Fibroblast of skin of right quadriceps (primary cell): ENCODE measurements at regions not wholly inside any gene's neighbourhood (a gene's known extent, or its start where the extent isn't known, plus 50 kb on each side); places are given as distances from the start of the nearest gene placed in this dataset.
"Not testable (repeated sequence)": the region's sequence is repeated elsewhere in the genome, so short reads cannot be mapped to it uniquely, and the experiment has no call there.

ENCODE experiments used
- DNase-seq: peaks from one replicate; pipeline ENCODE4 v3.0.0-alpha.2; 2013

DNA sequence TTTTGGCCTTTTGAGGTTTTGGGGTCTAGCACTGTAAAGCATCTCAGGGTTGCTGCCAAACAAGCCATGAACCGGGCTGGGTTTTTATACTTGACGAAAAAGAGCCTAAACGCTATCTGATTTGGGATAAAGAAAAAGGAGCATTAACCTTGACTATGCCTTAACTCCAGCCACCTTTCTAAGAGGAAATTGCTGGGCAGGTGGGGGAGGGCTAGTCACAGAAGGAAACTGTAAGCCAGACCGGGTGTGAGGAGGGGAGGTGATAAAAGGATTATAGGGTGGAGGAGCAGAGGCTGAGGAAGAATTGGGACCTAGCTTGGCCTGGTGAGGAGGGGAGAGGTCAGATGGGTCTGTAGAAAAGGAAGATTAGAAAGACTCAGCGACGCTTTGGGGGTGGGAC is 335.2 kb upstream of the HTR1E start:
- DNase-seq: not testable (repeated sequence)

DNA sequence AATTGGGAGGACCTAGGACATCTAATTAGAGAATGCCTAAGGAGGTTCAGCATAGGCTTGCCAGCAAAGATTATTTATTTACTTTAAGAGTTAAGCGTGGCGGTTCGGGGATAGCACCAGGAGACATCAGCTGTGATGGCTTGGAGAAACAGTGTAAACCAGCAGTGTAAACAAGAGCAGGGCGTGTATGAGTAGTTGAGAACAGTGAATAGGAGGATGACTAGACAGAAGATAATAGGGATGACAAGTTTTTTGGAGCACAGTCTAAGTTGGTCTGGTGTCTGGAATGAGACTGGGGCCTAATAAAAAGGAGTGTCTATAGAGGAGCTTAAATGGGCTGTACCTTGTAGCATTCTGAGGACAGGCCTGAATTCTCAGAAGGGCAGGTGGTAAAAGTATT is 338.4 kb upstream of the HTR1E start:
- DNase-seq: not testable (repeated sequence)

DNA sequence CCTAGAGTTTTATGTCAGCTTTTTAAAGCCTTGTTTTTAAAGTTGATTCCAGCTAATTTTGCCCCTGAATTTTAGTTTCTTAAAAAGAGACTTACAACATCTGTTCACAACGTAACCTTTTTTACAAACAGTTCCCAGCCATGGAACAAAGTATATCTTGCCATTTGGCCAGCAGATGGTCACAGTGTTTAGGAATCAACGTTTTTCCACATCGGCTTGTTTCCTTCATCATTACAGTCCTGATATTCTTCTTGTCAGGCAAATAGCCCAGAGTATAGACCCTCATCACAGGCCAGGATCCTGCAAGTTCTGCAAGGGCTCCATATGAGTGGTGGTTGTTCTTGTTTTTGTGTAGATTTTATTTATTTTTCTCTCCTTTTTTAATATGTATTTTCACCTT is 341.7 kb upstream of the HTR1E start:
- DNase-seq: no peak

DNA sequence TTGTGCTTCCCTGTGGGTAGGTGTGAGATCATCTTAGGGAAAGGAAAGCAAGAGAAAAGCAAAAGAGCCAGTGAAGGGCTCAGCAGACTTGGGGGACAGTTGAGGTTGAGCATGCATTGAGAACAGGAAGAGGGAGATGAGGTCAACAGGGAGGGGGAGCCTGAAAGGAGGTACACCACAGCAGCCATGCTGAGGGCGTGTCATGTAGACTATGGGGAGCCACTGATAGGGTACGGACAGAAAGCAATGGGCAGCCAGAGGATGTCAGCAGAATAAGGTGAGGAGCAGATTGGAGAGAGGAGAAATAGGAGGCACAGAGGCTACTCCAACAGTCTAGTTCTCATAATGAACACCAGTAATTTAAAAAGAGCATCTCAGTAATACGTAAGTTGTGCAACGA is 351.1 kb upstream of the HTR1E start:
- no peak for DNase-seq

DNA sequence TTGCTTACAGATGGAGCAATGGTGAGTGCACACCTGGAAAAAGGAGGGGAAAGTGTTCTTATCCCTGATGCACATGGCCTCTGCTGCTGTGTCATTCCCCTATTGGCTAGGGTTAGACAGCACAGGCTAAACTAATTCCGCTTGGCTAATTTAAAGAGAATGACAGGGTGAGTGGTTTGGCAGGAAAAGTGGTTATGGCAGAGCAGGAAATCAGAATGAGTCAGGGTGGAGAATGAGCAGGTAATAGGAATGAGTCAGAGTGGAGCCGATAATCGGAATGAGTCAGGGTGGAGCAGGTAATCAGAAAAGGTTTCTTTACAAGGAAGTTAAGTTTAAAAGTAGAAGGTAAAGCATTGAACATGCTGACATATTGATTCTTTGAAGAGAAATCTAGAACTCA is 355.5 kb upstream of the HTR1E start:
- no peak for DNase-seq

DNA sequence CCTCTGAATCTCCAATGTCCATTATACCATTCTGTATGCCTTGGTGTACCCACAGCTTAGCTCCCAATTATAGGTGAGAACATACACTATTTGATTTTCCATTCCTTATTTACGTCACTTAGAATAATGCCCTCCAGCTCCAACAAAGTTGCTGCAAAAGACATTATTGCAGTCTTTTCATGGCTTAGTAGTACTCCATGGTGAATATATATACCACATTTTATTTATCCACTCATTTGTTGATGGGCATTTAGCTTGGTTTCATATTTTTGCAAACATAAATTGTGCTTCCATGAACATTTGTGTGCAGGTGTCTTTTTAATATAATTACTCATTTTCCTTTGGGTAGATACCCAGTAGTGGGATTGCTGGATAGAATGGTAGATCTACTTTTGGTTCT is 374.1 kb upstream of the HTR1E start:
- DNase-seq: no peak

DNA sequence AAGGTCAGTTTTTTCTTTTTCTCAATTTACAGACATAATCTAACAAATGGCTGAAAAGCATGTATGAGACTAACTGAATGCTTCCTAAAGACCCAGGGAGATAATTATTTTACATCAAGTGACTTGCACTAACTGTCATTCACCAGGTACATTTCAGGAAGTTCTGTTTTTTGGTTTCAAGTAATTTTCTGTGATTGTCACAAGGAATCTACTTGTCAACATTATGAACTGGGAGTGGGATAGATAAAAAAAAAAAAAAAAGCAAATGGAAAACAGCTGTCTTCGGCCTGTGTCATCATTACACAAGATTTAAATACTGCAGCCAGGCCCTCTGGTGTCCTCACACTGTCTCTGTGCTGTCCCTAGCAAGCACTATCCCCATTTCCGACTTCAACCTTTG is 379.0 kb upstream of the HTR1E start:
- DNase-seq: no peak

DNA sequence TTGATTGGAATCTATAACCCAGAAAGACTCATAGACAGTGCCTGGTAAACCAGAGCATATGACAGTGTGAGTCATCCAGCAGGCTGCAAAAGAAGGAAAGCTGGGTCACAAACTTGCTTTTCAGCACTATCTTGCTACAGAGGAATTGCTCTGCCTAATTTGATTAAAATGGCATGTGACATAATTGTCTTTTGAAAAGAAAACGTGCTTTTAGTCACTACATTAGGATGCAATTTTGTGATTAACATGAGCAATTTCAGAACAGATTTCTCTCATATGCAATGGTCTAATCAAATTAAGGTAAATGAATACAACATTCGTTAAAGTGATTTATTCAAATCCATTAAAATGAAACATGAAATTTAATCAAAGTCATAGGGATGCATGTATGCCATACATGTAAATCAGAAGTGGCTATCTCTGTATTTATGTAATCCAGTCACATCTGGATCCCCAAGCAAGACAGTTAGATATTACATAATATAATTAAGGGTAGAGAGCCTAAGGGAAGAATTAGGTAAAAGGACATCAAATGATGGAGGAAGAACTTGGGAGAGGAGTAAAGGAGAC is 400.0 kb upstream of the HTR1E start:
- DNase-seq: no peak

DNA sequence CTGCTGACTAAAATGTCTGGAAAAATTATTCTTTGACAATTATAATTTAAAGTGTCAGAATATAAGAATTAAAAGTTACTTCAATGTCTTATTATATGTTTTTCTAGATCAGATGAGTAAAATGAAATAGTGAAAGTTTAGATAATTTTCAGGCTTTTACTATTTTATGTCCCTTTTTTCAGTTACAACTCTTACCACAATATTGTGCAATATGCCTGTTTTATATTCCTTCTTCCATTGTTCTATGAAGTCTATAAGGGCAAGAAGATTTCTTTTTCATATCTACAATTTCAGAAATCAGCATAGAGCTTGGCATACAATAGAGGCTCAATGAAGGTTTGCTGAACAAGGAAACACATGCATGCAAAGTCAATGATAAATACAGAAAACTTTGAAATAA is 401.2 kb upstream of the HTR1E start:
- no peak for DNase-seq

DNA sequence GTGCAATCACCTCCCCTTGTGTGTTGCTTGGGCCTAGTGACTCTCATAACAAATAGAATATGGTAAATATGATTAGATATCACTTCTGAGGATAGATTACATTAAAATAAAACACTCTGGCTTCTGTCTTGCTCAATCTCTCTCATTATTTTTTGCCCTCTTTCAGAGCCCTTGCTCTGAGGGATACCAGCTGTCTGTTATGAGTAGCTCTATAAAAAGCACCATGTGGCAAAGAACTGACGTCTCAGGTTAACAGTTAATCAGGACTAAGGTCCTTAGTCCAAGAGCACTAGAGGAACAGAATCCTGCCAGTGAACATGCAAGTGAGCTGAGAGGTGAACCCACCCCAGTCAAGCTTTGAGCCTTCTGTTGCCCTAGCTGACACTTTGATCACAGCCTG is 402.2 kb upstream of the HTR1E start:
- no peak for DNase-seq

DNA sequence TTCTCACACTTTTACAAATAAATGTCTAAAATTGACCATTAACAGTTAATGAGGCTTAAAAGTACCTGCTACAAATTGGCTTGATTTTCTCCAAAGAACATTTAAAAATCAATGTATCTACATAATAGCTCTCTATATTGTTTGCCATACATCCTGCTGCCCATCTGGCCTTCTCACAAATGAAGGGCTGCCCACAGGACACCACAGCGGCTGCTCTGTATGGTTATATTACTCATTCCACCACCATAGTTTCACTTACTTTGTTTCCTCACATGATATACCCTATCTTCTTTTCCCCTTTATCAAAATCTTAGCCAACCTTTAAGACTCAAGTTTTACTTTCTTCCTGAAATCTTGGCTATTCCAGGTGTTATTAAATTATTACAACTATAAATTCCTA is 407.7 kb upstream of the HTR1E start:
- no peak for DNase-seq

DNA sequence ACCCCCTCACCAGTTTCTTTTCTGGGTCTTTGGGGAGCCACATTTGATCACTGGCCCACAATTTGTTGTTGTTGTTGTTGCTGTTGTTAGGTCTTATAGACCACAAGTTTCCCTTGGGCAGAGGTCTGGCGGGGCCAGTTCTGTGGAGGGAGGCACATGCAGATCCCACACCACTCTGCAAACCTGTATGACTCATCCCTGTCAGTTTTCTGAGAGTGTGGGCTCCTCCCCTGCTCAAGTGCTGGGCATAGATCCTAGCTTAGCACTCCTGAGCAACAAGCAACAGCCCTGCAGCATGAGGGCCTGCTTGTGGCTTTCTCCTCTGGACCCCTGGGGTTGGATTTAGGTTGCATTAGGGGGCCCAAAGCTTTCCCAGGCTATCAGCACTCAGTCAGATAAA is 411.1 kb upstream of the HTR1E start:
- no peak for DNase-seq

DNA sequence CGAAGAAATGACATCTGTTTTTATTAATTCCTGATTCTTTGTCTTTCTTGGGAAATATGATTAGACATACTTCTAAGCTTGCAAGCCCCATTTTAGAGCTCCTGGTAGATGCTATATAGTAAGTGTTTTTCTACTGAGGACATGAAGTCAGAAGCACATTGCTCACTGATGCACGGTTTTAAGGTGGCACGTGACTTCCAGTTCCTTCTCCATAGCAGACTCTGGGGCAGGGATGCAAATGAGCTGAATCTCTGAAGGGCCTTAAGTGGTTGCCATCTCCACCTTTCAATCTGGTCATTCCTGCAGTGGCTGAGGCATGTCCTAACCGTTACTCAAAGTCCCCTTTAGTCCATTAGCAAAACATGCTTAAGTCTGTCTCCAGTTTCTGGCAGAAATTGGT is 421.2 kb upstream of the HTR1E start:
- DNase-seq: no peak

DNA sequence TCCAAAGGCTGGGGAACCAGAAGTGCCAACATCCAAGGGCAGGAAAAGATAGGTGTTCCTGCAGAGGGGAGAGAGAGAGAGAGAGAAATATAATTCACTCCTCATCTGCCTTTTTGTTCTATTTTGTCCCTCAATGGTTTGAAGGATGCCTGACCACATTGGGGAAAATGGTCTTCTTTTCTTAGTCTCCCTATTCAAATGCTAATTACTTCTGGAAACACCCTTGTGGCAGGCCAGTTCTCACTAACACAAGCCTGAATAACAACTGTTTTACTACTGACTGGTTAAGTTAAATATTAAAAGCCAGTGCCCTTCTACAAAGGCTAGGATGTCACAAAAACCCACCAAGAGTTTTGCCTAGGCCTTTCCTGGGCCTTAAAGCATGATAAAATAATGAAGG is 425.4 kb upstream of the HTR1E start:
- no peak for DNase-seq

DNA sequence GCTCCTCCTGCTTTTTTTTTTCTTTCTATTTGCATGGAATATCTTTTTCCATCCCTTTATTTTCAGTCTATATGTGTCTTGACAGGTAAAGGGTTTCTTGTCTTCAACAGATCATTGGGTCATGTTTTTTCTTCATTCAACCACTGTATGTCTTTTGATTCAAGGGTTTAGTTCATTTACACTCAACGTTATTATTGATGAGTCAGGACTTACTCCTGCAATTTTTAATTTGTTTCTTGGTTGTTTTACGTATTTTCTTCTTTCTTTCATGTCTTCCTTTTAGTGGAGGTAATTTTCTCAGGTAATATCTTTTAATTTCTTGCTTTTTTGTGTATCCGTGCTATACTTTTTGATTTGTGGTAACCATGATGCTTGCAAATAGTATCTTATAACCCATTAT is 429.1 kb upstream of the HTR1E start:
- DNase-seq: no peak

DNA sequence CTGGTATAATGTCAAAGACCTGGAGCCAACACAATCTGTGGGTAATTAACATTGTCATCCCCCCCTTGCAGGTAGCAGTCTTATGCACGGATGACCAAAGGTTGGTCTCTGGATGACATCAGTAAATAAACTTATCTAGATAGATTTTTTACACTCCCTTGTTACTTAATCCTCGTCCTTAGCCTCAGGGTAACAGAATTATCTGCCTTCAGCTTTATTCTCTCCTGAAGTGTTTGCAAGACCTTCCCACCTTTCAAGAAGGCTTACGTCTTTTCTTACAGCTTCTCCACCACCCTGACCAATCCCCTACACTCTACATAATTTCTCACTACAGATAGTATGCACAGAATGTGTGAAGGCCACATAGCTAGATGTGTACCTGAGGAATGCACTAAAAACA is 434.8 kb upstream of the HTR1E start:
- DNase-seq: no peak

DNA sequence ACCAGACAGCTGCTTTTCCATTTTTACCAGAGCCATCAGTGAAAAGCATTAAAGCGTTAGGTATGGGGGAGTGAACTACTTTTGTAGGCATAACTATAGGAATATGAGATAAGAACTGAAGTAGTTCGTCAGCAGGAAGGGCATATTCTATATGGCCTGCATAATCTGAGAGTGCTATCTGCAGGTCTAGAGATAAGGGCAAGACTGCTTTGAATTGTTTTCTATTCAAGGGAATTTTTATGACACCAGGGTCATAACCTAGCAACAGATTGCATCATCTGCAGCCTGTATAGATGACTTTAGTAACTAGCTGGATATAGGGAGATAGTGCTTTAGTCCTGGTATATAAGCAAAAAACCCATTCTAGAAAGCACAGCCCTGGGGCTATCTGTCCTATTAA is 437.3 kb upstream of the HTR1E start:
- DNase-seq: no peak

DNA sequence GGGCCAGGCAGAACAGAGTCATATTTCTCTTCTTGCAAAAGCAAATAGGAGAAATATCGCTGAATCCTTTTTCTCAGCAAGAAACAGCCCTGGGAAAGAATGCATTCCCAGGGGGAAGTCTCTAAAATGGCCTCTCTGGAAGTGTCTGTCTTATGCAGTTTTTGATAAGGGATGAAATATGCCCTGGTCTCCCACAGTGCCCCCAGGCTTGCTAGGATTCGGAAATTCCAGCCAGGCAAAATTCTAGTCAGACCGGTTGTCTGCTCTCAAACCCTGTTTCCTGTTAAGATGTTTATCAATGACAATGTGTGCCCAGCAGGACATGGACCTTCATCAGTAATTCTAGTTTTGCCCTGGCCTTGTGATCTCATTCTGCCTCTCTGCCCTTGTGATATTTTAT is 448.3 kb upstream of the HTR1E start:
- not testable (repeated sequence) for DNase-seq

DNA sequence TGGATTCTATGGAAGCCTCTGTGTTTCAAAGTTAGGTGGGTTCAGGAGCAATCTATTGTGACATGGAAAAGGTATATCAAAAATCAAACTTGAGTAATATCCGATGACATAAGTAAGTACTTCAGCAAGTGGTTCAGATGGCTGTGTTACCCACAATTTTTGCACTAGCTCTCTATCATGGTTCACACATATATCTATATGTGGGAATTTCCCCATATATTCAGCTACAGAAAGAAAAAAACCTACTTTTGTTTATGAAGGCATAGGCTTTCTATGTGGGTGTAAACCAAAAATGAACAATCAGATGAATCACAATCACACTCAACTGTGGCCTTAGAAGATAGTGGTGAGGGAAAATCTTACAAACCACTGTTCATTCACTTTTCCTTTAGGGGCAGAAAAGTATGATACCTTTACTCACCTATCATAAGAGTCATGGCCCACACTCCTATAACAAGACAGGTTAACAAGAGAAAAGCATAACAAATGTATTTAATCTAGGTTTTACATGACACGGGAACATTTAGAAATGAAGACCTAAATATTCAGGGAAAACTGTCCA is 449.6 kb upstream of the HTR1E start:
- no peak for DNase-seq

DNA sequence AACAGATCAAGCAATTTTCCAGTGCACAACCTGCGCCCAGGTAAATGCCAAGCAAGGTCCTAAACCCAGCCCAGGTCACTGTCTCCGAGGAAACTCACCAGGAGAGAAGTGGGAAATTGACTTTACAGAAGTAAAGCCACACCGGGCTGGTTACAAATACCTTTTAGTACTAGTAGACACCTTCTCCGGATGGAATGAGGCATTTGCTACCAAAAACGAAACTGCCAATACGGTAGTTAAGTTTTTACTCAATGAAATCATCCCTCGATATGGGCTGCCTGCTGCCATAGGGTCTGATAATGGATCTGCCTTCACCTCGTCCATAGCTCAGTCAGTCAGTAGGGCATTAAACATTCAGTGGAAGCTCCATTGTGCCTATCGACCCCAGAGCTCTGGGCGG is 459.0 kb upstream of the HTR1E start:
- not testable (repeated sequence) for DNase-seq

DNA sequence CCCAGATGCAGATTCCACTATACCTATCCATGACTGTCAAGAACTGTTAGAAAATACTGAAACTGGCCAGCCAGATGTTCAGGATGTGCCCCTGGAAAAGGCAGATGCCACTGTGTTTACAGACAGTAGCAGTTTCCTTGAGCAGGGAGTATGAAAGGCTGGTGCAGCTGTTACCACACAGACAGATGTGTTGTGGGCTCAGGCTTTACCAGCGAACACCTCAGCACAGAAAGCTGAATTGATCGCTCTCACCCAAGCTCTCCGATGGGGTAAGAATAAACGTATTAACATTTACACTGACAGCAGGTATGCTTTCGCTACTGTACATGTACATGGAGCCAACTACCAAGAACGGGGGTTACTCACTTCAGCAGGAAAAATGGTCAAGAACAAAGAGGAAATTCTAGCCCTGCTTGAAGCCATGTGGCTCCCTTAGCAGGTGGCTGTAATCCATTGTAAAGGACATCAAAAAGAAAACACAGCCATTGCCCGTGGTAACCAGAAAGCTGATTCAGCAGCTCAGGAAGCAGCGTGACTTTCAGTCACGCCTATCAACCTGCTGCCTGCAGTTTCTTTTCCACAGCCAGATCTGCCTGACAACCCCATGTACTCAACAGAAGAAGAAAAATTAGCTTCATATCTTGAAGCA is 459.7 kb upstream of the HTR1E start:
- DNase-seq: no peak

DNA sequence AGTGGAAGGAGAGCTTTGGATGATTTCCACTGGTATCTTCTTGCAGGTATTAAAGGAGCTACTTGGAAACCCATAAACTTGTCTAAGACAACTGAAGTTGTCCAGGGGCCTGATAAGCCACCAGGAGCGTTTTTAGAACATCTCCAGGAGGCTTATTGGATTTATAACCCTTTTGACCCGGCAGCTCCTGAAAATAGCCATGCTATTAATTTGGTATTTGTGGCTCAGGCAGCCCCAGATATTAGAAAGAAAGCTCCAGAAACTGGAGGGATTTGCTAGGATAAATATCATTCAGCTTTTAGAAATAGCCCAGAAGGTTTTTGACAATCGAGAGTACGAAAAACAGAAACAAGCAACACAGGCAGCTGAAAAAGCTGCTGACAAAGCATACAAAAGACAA is 461.0 kb upstream of the HTR1E start:
- DNase-seq: no peak

DNA sequence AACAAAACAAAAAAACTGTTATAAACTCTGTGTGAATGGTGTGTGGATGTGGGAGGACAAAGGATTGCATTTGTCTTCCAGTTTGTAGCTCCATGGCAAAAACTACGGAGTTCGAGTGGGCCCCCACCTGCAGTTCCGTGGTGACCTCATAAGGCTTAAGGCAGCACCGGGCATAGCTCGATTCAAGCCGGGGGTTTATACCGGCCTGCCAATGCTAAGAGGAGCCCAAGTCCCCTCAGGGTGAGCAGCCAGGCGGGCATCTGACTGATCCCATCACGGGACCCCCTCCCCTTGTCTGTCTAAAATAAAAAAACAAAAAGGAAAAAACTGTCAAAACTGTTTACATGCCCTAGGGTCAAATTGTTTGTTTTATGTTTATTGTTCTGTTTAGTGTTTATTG is 463.2 kb upstream of the HTR1E start:
- DNase-seq: no peak

DNA sequence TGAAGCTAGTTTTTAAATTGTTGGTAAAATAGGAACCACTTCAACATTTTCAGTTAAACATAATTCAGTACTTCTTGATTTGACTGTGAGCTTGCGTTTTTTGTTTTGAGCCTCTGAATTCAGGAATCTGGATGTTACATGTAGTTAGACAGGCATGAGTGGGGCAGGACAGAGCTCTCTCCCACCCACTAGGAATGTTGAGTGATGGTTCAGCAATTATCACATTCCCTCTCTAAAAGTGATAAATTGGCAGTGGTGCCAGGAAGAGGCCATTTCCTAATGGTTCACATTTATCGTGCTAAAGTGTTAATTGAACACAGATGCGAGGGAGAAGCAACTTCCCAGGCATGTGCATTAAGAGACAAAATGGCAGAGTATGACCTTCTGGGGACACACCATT is 465.5 kb upstream of the HTR1E start:
- DNase-seq: no peak

DNA sequence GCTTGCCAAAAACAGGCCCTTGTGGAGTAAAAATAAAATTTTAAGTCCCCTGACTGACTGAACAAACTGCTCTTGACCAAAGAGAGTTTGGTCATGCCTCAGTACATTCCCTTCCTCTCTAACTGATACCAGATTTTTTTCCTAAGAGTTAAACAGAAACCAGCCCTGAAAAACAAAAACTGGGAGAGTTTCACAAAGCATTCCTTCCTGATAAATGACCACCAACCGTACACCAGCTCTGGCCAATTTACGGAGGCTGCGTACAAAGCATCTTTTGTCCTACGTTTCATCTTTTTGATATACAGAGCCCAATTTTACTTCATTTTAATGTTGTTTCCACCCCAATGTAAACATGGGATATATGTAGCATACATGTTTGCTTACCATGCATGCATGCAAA is 477.4 kb upstream of the HTR1E start:
- DNase-seq: no peak
